ENCODE measurements at regions not wholly inside any gene's neighbourhood (a gene's known extent, or its start where the extent isn't known, plus 50 kb on each side); places are given as distances from the start of the nearest gene placed in this dataset.

DNA sequence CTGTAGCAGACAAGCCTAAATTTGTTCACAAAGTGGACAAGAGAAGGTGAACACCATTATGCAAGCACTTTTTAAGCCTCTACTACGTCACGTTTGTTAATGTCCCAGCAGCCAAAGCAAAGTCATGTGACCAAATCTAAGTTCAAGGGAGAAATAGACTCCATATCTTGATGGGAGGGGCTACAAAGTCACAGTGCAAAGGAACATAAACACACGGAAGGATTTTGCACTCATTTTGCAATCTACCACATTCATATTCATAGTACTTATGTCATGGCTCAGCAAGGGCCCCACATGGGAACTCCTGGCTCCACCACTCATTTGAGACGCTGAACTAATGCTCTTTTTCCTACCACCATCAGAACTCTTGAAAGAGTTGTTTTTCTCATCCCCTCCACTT is 139.0 kb upstream of the JADE1 start:
- Histone ChIP-seq H3K9me2 (ENCODE audit: low read depth, low read length) (no peaks in the 10 kb centered on the region), H3K9ac (ENCODE audit: low read length) (no peak overlapping the region), H3K36me3 (ENCODE audit: insufficient read depth, low read length) (no peaks in the 10 kb centered on the region), H3K4me2 (ENCODE audit: low read length) (no peak overlapping the region), H3K27me3 (ENCODE audit: insufficient read depth, low read length) (no peaks in the 10 kb centered on the region), H3K4me3 (ENCODE audit: low read depth, low read length, poor library complexity, severe bottlenecking) (no peak overlapping the region), H3K27ac (ENCODE audit: low read depth, low read length, poor library complexity, severe bottlenecking) (no peak overlapping the region), H3K9me3 (ENCODE audit: low read length) (no peaks in the 10 kb centered on the region), H3K4me1 (ENCODE audit: insufficient read depth, low read length, severe bottlenecking) (no peaks in the 10 kb centered on the region), H3F3A (ENCODE audit: insufficient read depth, low read length) (no peaks in the 10 kb centered on the region), H4K20me1 (ENCODE audit: insufficient read depth, low read length) (no peaks in the 10 kb centered on the region), H2AFZ (ENCODE audit: low read length) (no peak overlapping the region), H3K79me2 (ENCODE audit: insufficient read depth, low read length) (no peaks in the 10 kb centered on the region)
- TF ChIP-seq, protein P1, sequence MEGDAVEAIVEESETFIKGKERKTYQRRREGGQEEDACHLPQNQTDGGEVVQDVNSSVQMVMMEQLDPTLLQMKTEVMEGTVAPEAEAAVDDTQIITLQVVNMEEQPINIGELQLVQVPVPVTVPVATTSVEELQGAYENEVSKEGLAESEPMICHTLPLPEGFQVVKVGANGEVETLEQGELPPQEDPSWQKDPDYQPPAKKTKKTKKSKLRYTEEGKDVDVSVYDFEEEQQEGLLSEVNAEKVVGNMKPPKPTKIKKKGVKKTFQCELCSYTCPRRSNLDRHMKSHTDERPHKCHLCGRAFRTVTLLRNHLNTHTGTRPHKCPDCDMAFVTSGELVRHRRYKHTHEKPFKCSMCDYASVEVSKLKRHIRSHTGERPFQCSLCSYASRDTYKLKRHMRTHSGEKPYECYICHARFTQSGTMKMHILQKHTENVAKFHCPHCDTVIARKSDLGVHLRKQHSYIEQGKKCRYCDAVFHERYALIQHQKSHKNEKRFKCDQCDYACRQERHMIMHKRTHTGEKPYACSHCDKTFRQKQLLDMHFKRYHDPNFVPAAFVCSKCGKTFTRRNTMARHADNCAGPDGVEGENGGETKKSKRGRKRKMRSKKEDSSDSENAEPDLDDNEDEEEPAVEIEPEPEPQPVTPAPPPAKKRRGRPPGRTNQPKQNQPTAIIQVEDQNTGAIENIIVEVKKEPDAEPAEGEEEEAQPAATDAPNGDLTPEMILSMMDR (IDR thresholded peaks at IDR 0.05; ENCODE audit: low read length) = no peak
- no peak for TF ChIP-seq EZH2 (IDR thresholded peaks at IDR 0.05; ENCODE audit: borderline replicate concordance, low read length)

DNA sequence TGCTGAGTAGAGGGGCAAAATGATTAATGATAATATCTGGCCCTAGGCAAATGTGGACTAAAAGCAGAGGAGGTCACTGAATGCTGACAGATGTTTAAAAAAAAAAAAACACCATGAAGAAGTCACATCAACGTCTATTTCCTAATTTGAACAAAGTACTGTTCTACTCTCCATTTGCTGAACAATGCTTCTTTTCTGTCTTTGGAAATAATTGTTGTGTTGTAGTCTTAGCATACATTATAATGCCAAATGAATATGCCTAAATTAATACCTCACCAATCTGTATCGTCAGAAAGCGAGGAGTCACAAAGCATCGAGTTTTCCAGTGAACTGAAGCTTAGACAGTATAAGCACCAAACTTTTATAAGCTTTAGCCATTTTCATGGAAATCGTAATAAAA is 140.9 kb upstream of the JADE1 start:
- H3F3A ChIP-seq (ENCODE audit: insufficient read depth, low read length) = no peaks in the 10 kb centered on the region
- H3K36me3 ChIP-seq (ENCODE audit: insufficient read depth, low read length) = no peaks in the 10 kb centered on the region
- TF ChIP-seq EZH2 (IDR thresholded peaks at IDR 0.05; ENCODE audit: borderline replicate concordance, low read length) = no peak
- TF ChIP-seq, protein P1 (IDR thresholded peaks at IDR 0.05; ENCODE audit: low read length) = no peak
- H3K27me3 ChIP-seq (ENCODE audit: insufficient read depth, low read length) = no peaks in the 10 kb centered on the region
- H3K4me1 ChIP-seq (ENCODE audit: insufficient read depth, low read length, severe bottlenecking) = peaks cover 2% of the 10 kb centered on the region
- H3K9ac ChIP-seq (ENCODE audit: low read length) = no peak overlapping the region
- H3K9me3 ChIP-seq (ENCODE audit: low read length) = no peaks in the 10 kb centered on the region
- H3K27ac ChIP-seq (ENCODE audit: low read depth, low read length, poor library complexity, severe bottlenecking) = no peak overlapping the region
- H3K9me2 ChIP-seq (ENCODE audit: low read depth, low read length) = no peaks in the 10 kb centered on the region
- no peak overlapping the region for H2AFZ ChIP-seq (ENCODE audit: low read length)
- no peaks in the 10 kb centered on the region for H3K79me2 ChIP-seq (ENCODE audit: insufficient read depth, low read length)
- H4K20me1 ChIP-seq (ENCODE audit: insufficient read depth, low read length) = no peaks in the 10 kb centered on the region
- H3K4me2 ChIP-seq (ENCODE audit: low read length) = no peak overlapping the region
- no peak overlapping the region for H3K4me3 ChIP-seq (ENCODE audit: low read depth, low read length, poor library complexity, severe bottlenecking)

DNA sequence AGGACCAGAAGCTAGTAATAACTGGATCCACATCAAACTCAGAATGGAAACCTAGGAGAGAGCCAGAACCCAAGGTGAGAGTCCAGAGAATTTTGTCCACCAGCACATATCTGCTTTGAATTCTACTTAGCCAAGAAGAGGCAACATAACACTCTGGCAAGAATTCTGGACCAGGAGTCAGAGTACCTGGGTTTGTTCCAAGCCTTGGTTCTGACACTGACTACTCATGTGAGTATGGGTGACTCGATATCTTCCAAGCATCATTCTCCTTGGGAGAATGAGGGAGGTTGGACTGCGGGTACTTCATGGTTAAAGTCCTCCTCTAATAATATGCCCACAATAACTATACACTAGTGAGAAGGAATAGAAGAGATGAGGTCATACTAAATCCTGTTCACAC is 144.0 kb upstream of the JADE1 start:
- H3K4me1 ChIP-seq (ENCODE audit: insufficient read depth, low read length, severe bottlenecking) = peaks cover 11% of the 10 kb centered on the region
- no peak overlapping the region for H2AFZ ChIP-seq (ENCODE audit: low read length)
- H4K20me1 ChIP-seq (ENCODE audit: insufficient read depth, low read length) = no peaks in the 10 kb centered on the region
- no peaks in the 10 kb centered on the region for H3K27me3 ChIP-seq (ENCODE audit: insufficient read depth, low read length)
- H3K27ac ChIP-seq (ENCODE audit: low read depth, low read length, poor library complexity, severe bottlenecking) = no peak overlapping the region
- no peak overlapping the region for H3K4me2 ChIP-seq (ENCODE audit: low read length)
- no peaks in the 10 kb centered on the region for H3F3A ChIP-seq (ENCODE audit: insufficient read depth, low read length)
- H3K36me3 ChIP-seq (ENCODE audit: insufficient read depth, low read length) = no peaks in the 10 kb centered on the region
- H3K9ac ChIP-seq (ENCODE audit: low read length) = no peak overlapping the region
- no peaks in the 10 kb centered on the region for H3K9me3 ChIP-seq (ENCODE audit: low read length)
- TF ChIP-seq, protein P1 (IDR thresholded peaks at IDR 0.05; ENCODE audit: low read length) = no peak
- no peak for TF ChIP-seq EZH2 (IDR thresholded peaks at IDR 0.05; ENCODE audit: borderline replicate concordance, low read length)
- no peak overlapping the region for H3K4me3 ChIP-seq (ENCODE audit: low read depth, low read length, poor library complexity, severe bottlenecking)
- H3K9me2 ChIP-seq (ENCODE audit: low read depth, low read length) = no peaks in the 10 kb centered on the region
- no peaks in the 10 kb centered on the region for H3K79me2 ChIP-seq (ENCODE audit: insufficient read depth, low read length)
